Right lobe of liver (tissue), 4 donors: ENCODE measurements at regions not wholly inside any gene's neighbourhood (a gene's known extent, or its start where the extent isn't known, plus 50 kb on each side); places are given as distances from the start of the nearest gene placed in this dataset.

ENCODE experiments used
- CTCF ChIP-seq, 4 donors: fragments of 200-600 bp in 3 of 4; fragments of 450-650 bp in 1 of 4; IDR thresholded peaks; one replicate each; pipeline versions ENCODE4 v1.5.1 to v1.8.0; 2016 to 2022; ENCODE audit warnings: antibody characterized with exemption in 4 of 4, mild to moderate bottlenecking in 2 of 4
- POLR2A ChIP-seq: fragments of 450-650 bp; IDR thresholded peaks from one replicate; pipeline ENCODE4 v1.6.1; 2017; ENCODE audit warnings: antibody characterized with exemption, mild to moderate bottlenecking
- donor health status: DM: no; HTN: no; CAD: no.
- donor health status: DM: no; HTN: no; CAD: no.
- donor health status: DM: no; HTN: yes; CAD: no.

GRCh38 chr6:159493898-159494585 is 199.0 kb downstream of the SOD2 start:
- TF ChIP-seq CTCF (IDR thresholded peaks at IDR 0.05) (no peak), POLR2A (no peak)
